CD14-positive monocyte (primary cell): ENCODE measurements at regions not wholly inside any gene's neighbourhood (a gene's known extent, or its start where the extent isn't known, plus 50 kb on each side); places are given as distances from the start of the nearest gene placed in this dataset.

Experiments used
- DNase-seq, 3 donors: peaks; one replicate each; pipeline ENCODE4 v3.0.0-alpha.2; 2011 to 2022
- H2AFZ ChIP-seq: 2 replicates; pipeline ENCODE4 v1.6.0; 2012; ENCODE audit warnings: mild to moderate bottlenecking, low read depth, low read length, inconsistent platforms; ENCODE audit not compliant: insufficient read depth, poor library complexity, severe bottlenecking
- H3K27ac ChIP-seq, 2 donors: 1 replicate in 1 of 2; 2 replicates in 1 of 2; pipeline ENCODE4 v1.5.1; 2012 to 2013; ENCODE audit warnings: low read length in 2 of 2, control low read depth in 1 of 2, inconsistent platforms in 1 of 2, low read depth in 1 of 2, mild to moderate bottlenecking in 1 of 2
- H3K27me3 ChIP-seq, 2 donors: one replicate each; pipeline versions ENCODE4 v1.6.0 to v1.6.1; 2011 to 2013; ENCODE audit warnings: low read length in 2 of 2; ENCODE audit not compliant: control insufficient read depth in 2 of 2, insufficient read depth in 2 of 2
- H3K36me3 ChIP-seq, 2 donors: replicated peaks in 1 of 2; 1 replicate in 1 of 2; 2 replicates in 1 of 2; pipeline versions ENCODE4 v1.5.1 to v1.6.1; 2012 to 2013; ENCODE audit warnings: low read length in 2 of 2, control low read depth in 1 of 2, inconsistent platforms in 1 of 2, mild to moderate bottlenecking in 1 of 2; ENCODE audit not compliant: insufficient read depth in 2 of 2, control insufficient read depth in 1 of 2
- H3K4me1 ChIP-seq, 2 donors: 1 replicate in 1 of 2; 2 replicates in 1 of 2; pipeline versions ENCODE4 v1.5.1 to v1.6.1; 2012 to 2013; ENCODE audit warnings: low read length in 2 of 2, control low read depth in 1 of 2, inconsistent platforms in 1 of 2, mild to moderate bottlenecking in 1 of 2, moderate library complexity in 1 of 2; ENCODE audit not compliant: insufficient read depth in 2 of 2, control insufficient read depth in 1 of 2
- H3K4me2 ChIP-seq: replicated peaks from 2 replicates; pipeline ENCODE3; 2012; ENCODE audit warnings: low read length, moderate library complexity, mild to moderate bottlenecking; ENCODE audit not compliant: poor library complexity, severe bottlenecking; ENCODE audit errors: extremely low read depth
- H3K4me3 ChIP-seq, 3 experiments: fragments of 200-600 bp in 1 of 3; sonication (generic) in 1 of 3; replicated peaks in 1 of 3; 1 replicate in 2 of 3; 2 replicates in 1 of 3; pipeline ENCODE4 v1.5.1; 2011 to 2013; ENCODE audit warnings: low read length in 3 of 3, mild to moderate bottlenecking in 3 of 3, control low read depth in 2 of 3, low read depth in 2 of 3, inconsistent platforms in 1 of 3, moderate library complexity in 1 of 3
- H3K79me2 ChIP-seq: 2 replicates; pipeline ENCODE4 v1.6.0; 2012; ENCODE audit warnings: mild to moderate bottlenecking, control low read depth, inconsistent platforms, low read length, moderate library complexity; ENCODE audit not compliant: insufficient read depth
- H3K9ac ChIP-seq: 2 replicates; pipeline ENCODE4 v1.6.0; 2017; ENCODE audit warnings: low read length, mild to moderate bottlenecking; ENCODE audit not compliant: insufficient read depth, poor library complexity, severe bottlenecking
- H3K9me3 ChIP-seq, 2 donors: replicated peaks in 1 of 2; 1 replicate in 1 of 2; 2 replicates in 1 of 2; pipeline versions ENCODE4 v1.5.1 to v1.6.1; 2012 to 2013; ENCODE audit warnings: low read length in 2 of 2, control low read depth in 1 of 2; ENCODE audit not compliant: control insufficient read depth in 1 of 2, insufficient read depth in 1 of 2
- H4K20me1 ChIP-seq: 2 replicates; pipeline ENCODE4 v1.6.0; 2012; ENCODE audit warnings: mild to moderate bottlenecking, low read length, control low read depth, moderate library complexity; ENCODE audit not compliant: insufficient read depth
- H3K27ac Mint-ChIP-seq, 7 donors: one replicate each; pipeline ENCODE4 v1.8.0; 2020; ENCODE audit warnings: mild to moderate bottlenecking in 7 of 7, mixed read lengths in 7 of 7, moderate library complexity in 6 of 7, inconsistent platforms in 2 of 7
- H3K27me3 Mint-ChIP-seq, 3 donors: one replicate each; pipeline ENCODE4 v1.8.0; 2021 to 2022; ENCODE audit warnings: low read depth in 3 of 3, mild to moderate bottlenecking in 3 of 3, mixed read lengths in 3 of 3, moderate library complexity in 3 of 3, inconsistent platforms in 1 of 3
- H3K36me3 Mint-ChIP-seq, 2 donors: one replicate each; pipeline ENCODE4 v1.8.0; 2020; ENCODE audit warnings: mixed read lengths in 2 of 2, inconsistent platforms in 1 of 2, mild to moderate bottlenecking in 1 of 2
- H3K4me1 Mint-ChIP-seq: one replicate; pipeline ENCODE4 v1.8.0; 2020; ENCODE audit warnings: mild to moderate bottlenecking, mixed read lengths
- H3K4me3 Mint-ChIP-seq, 2 donors: one replicate each; pipeline ENCODE4 v1.8.0; 2020; ENCODE audit warnings: mild to moderate bottlenecking in 2 of 2, mixed read lengths in 2 of 2, moderate library complexity in 1 of 2
- H3K9me3 Mint-ChIP-seq, 7 donors: one replicate each; pipeline ENCODE4 v1.8.0; 2020 to 2022; ENCODE audit warnings: mixed read lengths in 7 of 7, mild to moderate bottlenecking in 6 of 7, moderate library complexity in 6 of 7, inconsistent platforms in 2 of 7
- WGBS: methylation state at CpG from one replicate; pipeline ENCODE4 v1.1.5; 2013; ENCODE audit warnings: missing lambda C conversion rate; ENCODE audit not compliant: insufficient coverage; 5-methylcytosine and 5-hydroxymethylcytosine counted together
- intact Hi-C, 2 donors: fragments of 100-400 bp; cut with micrococcal nuclease; formaldehyde crosslinking; loops; one replicate each; pipeline versions ENCODE4 v1.15.0 to v1.15.1; 2023
- TF ChIP-seq, protein P1 (sequence below): fragments of 200-600 bp; IDR thresholded peaks from one replicate; pipeline ENCODE4 v1.8.0; 2022; ENCODE audit warnings: antibody characterized with exemption, mild to moderate bottlenecking

DNA sequence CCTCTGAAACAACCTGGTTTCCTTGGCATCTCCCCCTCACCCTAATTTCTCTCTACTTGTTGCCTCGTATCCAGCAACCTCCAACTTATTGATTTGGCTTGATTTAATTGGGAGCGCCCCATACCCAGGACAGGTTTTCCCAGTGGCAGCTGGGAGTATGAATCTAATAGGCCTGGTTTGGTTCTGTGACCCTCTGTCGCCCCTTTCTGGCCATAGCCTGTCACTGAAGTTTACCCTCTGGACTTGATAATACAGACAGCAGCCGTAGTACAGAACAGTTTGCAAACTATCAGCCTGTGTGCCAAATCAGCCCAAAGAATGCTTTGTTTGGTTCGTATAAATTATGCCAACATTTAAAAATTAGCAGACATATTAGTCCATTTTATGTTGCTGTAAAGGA lies 525.1 kb upstream of the GOLIM4 start:
- Histone ChIP-seq H3K36me3 (no peaks in the 10 kb centered on the region), H3K4me2 (no peak overlapping the region), H3K9ac (no peak overlapping the region), H2AFZ (no peak overlapping the region), H3K27ac (no peak overlapping the region), H3K4me1 (no peaks in the 10 kb centered on the region), H3K79me2 (no peaks in the 10 kb centered on the region), H3K27me3 (no peaks in the 10 kb centered on the region), H4K20me1 (no peaks in the 10 kb centered on the region), H3K9me3 (no peaks in the 10 kb centered on the region), H3K4me3 (no peak overlapping the region)
- DNase-seq, result no peak
- WGBS, result 83% methylated on average over 1 of the region's 5 CpGs
- H3K36me3 Mint-ChIP-seq, result no peaks in the 10 kb centered on the region
- no peak overlapping the region for H3K27ac Mint-ChIP-seq
- no peak overlapping the region for H3K4me3 Mint-ChIP-seq
- no peaks in the 10 kb centered on the region for H3K27me3 Mint-ChIP-seq
- intact Hi-C loops, result no loop called here
- TF ChIP-seq, protein P1, sequence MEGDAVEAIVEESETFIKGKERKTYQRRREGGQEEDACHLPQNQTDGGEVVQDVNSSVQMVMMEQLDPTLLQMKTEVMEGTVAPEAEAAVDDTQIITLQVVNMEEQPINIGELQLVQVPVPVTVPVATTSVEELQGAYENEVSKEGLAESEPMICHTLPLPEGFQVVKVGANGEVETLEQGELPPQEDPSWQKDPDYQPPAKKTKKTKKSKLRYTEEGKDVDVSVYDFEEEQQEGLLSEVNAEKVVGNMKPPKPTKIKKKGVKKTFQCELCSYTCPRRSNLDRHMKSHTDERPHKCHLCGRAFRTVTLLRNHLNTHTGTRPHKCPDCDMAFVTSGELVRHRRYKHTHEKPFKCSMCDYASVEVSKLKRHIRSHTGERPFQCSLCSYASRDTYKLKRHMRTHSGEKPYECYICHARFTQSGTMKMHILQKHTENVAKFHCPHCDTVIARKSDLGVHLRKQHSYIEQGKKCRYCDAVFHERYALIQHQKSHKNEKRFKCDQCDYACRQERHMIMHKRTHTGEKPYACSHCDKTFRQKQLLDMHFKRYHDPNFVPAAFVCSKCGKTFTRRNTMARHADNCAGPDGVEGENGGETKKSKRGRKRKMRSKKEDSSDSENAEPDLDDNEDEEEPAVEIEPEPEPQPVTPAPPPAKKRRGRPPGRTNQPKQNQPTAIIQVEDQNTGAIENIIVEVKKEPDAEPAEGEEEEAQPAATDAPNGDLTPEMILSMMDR, result no peak
- no peaks in the 10 kb centered on the region for H3K4me1 Mint-ChIP-seq
- H3K9me3 Mint-ChIP-seq, result no peaks in the 10 kb centered on the region

DNA sequence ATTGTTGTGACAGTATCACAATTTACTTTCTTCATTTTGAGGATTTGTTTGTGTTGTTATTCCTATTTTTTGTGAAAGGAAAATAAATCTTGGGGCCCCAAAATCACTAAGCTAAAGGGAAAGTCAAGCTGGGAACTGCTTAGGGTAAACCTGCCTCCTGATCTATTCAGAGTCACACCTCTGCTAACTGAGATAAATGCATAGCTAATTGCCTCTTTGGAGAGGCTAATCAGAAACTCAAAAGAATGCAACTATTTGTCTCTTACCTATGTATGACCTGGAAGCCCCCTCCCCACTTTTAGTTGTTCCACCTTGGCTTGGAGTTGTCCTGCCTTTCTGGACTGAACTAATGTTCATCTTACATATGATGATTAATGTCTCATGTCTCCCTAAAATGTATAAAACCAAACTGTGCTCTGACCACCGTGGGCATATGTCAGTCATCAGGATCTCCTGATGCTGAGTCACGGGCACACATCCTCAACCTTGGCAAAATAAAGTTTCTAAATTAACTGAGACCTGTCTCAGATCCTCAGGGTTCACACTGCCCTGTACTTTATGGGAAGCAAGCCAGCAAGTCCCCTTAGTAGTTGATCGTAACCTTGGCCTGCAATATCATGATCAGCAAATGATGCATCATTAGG lies 523.2 kb upstream of the GOLIM4 start:
- 90% methylated on average over 1 of the region's 3 CpGs for WGBS
- H3K4me3 Mint-ChIP-seq, result no peak overlapping the region
- H3K79me2 ChIP-seq, result no peaks in the 10 kb centered on the region
- H2AFZ ChIP-seq, result no peak overlapping the region
- TF ChIP-seq, protein P1, result no peak
- H3K4me3 ChIP-seq, result no peak overlapping the region
- H3K27me3 Mint-ChIP-seq, result no peaks in the 10 kb centered on the region
- H3K36me3 ChIP-seq, result no peaks in the 10 kb centered on the region
- H3K4me1 Mint-ChIP-seq, result no peaks in the 10 kb centered on the region
- intact Hi-C loops, result no loop called here
- no peaks in the 10 kb centered on the region for H3K4me1 ChIP-seq
- no peak overlapping the region for H3K27ac Mint-ChIP-seq
- H4K20me1 ChIP-seq, result no peaks in the 10 kb centered on the region
- DNase-seq, result no peak
- H3K9ac ChIP-seq, result no peak overlapping the region
- H3K27me3 ChIP-seq, result no peaks in the 10 kb centered on the region
- H3K4me2 ChIP-seq, result no peak overlapping the region
- no peak overlapping the region for H3K27ac ChIP-seq
- H3K9me3 Mint-ChIP-seq, result no peaks in the 10 kb centered on the region
- no peaks in the 10 kb centered on the region for H3K36me3 Mint-ChIP-seq
- H3K9me3 ChIP-seq, result no peaks in the 10 kb centered on the region
